ENCODE measurements at regions not wholly inside any gene's neighbourhood (a gene's known extent, or its start where the extent isn't known, plus 50 kb on each side); places are given as distances from the start of the nearest gene placed in this dataset.

DNA sequence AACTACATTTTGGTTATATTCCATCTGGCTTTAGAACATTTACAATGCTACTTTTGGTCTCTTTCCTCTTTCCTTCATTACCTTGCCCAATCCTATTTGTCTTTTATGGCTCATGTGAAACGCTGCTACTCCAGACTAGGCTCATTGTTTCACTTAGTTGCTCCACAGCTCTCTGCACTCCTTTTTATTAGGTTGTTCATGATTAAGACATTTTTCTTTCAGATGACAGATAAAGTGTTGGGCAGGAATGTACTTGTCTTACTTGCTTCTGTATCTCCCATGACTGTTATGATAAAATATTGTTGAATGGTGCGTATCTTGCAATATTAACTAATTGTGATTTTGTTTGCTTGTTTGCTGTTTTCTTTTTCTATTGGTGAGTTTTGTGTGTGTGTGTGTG, 1532.3 kb downstream of the KCNT2 start:
- TF ChIP-seq EZH2 (IDR thresholded peaks at IDR 0.05; ENCODE audit: borderline replicate concordance, low read length) (no peak), CTCF (IDR thresholded peaks at IDR 0.05; ENCODE audit: low read length) (no peak)
